CD4-positive, CD25-positive, alpha-beta regulatory T cell (primary cell): ENCODE measurements at regions not wholly inside any gene's neighbourhood (a gene's known extent, or its start where the extent isn't known, plus 50 kb on each side); places are given as distances from the start of the nearest gene placed in this dataset.

Experiments
- ATAC-seq, 2 donors: fragments of 150-1000 bp; cut with Tn5 transposase; one replicate each; pipeline ENCODE4 v1.10.0; 2021; ENCODE audit warnings: low read depth in 2 of 2, moderate number of reproducible peaks in 2 of 2, moderate library complexity in 1 of 2
- DNase-seq, 3 donors: peaks; one replicate each; pipeline versions ENCODE4 v3.0.0 to v3.0.0-alpha.2; 2012 to 2022; ENCODE audit warnings: mixed read lengths in 1 of 3
- H3K27ac ChIP-seq: one replicate; pipeline ENCODE4 v1.7.0; 2013; ENCODE audit warnings: mild to moderate bottlenecking, low read length; ENCODE audit not compliant: insufficient read depth, poor library complexity, severe bottlenecking
- H3K27me3 ChIP-seq: one replicate; pipeline ENCODE4 v1.7.0; 2013; ENCODE audit warnings: low read length; ENCODE audit not compliant: control insufficient read depth, insufficient read depth
- H3K36me3 ChIP-seq: one replicate; pipeline ENCODE4 v1.7.0; 2013; ENCODE audit warnings: mild to moderate bottlenecking, low read length, moderate library complexity; ENCODE audit not compliant: control insufficient read depth, insufficient read depth
- H3K4me1 ChIP-seq: 2 replicates; pipeline ENCODE4 v1.7.0; 2013; ENCODE audit warnings: mild to moderate bottlenecking, low read length; ENCODE audit not compliant: insufficient read depth, control insufficient read depth, poor library complexity, severe bottlenecking
- H3K4me3 ChIP-seq: one replicate; pipeline ENCODE4 v1.7.0; 2013; ENCODE audit warnings: low read depth, mild to moderate bottlenecking, low read length, moderate library complexity
- H3K9me3 ChIP-seq, 2 experiments: 1 replicate in 1 of 2; 2 replicates in 1 of 2; pipeline ENCODE4 v1.7.0; 2013; ENCODE audit warnings: low read length in 2 of 2, mild to moderate bottlenecking in 1 of 2, moderate library complexity in 1 of 2; ENCODE audit not compliant: control insufficient read depth in 2 of 2
- H3K27ac Mint-ChIP-seq, 3 donors: one replicate each; pipeline ENCODE4 v1.8.0; 2020 to 2022; ENCODE audit warnings: mild to moderate bottlenecking in 3 of 3, mixed read lengths in 3 of 3, moderate library complexity in 2 of 3
- H3K27me3 Mint-ChIP-seq: one replicate; pipeline ENCODE4 v1.8.0; 2022; ENCODE audit warnings: mild to moderate bottlenecking, mixed read lengths
- H3K36me3 Mint-ChIP-seq: one replicate; pipeline ENCODE4 v1.8.0; 2020; ENCODE audit warnings: mixed read lengths
- H3K4me1 Mint-ChIP-seq, 4 donors: one replicate each; pipeline ENCODE4 v1.8.0; 2020 to 2022; ENCODE audit warnings: mixed read lengths in 4 of 4, mild to moderate bottlenecking in 1 of 4
- H3K4me3 Mint-ChIP-seq, 4 donors: one replicate each; pipeline ENCODE4 v1.8.0; 2020 to 2022; ENCODE audit warnings: mild to moderate bottlenecking in 4 of 4, mixed read lengths in 4 of 4, moderate library complexity in 3 of 4
- H3K9me3 Mint-ChIP-seq, 7 donors: one replicate each; pipeline ENCODE4 v1.8.0; 2020 to 2022; ENCODE audit warnings: mixed read lengths in 7 of 7, mild to moderate bottlenecking in 3 of 7, moderate library complexity in 2 of 7

- Mint-ChIP-seq H3K9me3 (peaks cover 0 to 5% (median 0%) of the 10 kb centered on the region in 7 donors), H3K27ac (no peak overlapping the region), H3K4me3 (no peak overlapping the region), H3K27me3 (no peaks in the 10 kb centered on the region), H3K4me1 (peaks cover 0 to 24% (median 13%) of the 10 kb centered on the region in 4 donors), H3K36me3 (peaks cover 3% of the 10 kb centered on the region)
- no peak for DNase-seq
- no peak overlapping the region for H3K27ac ChIP-seq
- no peak for ATAC-seq
- H3K4me3 ChIP-seq: no peak overlapping the region
- H3K4me1 ChIP-seq: no peaks in the 10 kb centered on the region
- H3K27me3 ChIP-seq: no peaks in the 10 kb centered on the region
- H3K9me3 ChIP-seq: no peaks in the 10 kb centered on the region
- H3K36me3 ChIP-seq: no peaks in the 10 kb centered on the region
Observed at GRCh38 chr3:152176241-152176640, 92.5 kb upstream of the MBNL1 start.

GRCh38 chr3:152176998-152177397 is 91.7 kb upstream of the MBNL1 start:
- no peak overlapping the region for H3K4me3 Mint-ChIP-seq
- Histone ChIP-seq H3K36me3 (no peaks in the 10 kb centered on the region), H3K27me3 (no peaks in the 10 kb centered on the region), H3K9me3 (no peaks in the 10 kb centered on the region), H3K4me1 (no peaks in the 10 kb centered on the region), H3K4me3 (no peak overlapping the region), H3K27ac (no peak overlapping the region)
- no peak for ATAC-seq
- H3K27me3 Mint-ChIP-seq: no peaks in the 10 kb centered on the region
- H3K27ac Mint-ChIP-seq: no peak overlapping the region
- H3K36me3 Mint-ChIP-seq: no peaks in the 10 kb centered on the region
- no peaks in the 10 kb centered on the region for H3K9me3 Mint-ChIP-seq
- peaks cover under 1 to 26% (median 14%) of the 10 kb centered on the region in 4 donors for H3K4me1 Mint-ChIP-seq
- no peak for DNase-seq

- Histone ChIP-seq H3K27me3 (no peaks in the 10 kb centered on the region), H3K9me3 (no peaks in the 10 kb centered on the region), H3K36me3 (no peaks in the 10 kb centered on the region), H3K4me3 (no peak overlapping the region), H3K4me1 (no peaks in the 10 kb centered on the region), H3K27ac (no peak overlapping the region)
- Mint-ChIP-seq H3K4me3 (no peak overlapping the region), H3K4me1 (peaks cover 8 to 30% (median 19%) of the 10 kb centered on the region in 4 donors), H3K27me3 (no peaks in the 10 kb centered on the region), H3K36me3 (no peaks in the 10 kb centered on the region), H3K9me3 (no peaks in the 10 kb centered on the region), H3K27ac (no peak overlapping the region)
- DNase-seq (no peak), ATAC-seq (no peak)
Observed at GRCh38 chr3:152177757-152178156, 91.0 kb upstream of the MBNL1 start.

GRCh38 chr3:152183473-152183872 is 85.3 kb upstream of the MBNL1 start:
- H3K4me1 Mint-ChIP-seq: peaks cover 17 to 55% (median 36%) of the 10 kb centered on the region in 4 donors
- H3K27ac ChIP-seq: no peak overlapping the region
- no peak overlapping the region for H3K4me3 ChIP-seq
- H3K27me3 ChIP-seq: no peaks in the 10 kb centered on the region
- ATAC-seq (peak; percentile 58 to 80), DNase-seq (peak in 2 of 3 donors; percentile 29 to 72)
- no peaks in the 10 kb centered on the region for H3K27me3 Mint-ChIP-seq
- no peaks in the 10 kb centered on the region for H3K36me3 ChIP-seq
- peak overlapping the region; percentile 13 to 38 (median 34) for H3K27ac Mint-ChIP-seq
- H3K4me3 Mint-ChIP-seq: peak overlapping the region in 1 of 4 donors; percentile 44
- no peaks in the 10 kb centered on the region for H3K9me3 Mint-ChIP-seq
- peaks cover 10% of the 10 kb centered on the region for H3K4me1 ChIP-seq
- H3K36me3 Mint-ChIP-seq: no peaks in the 10 kb centered on the region
- H3K9me3 ChIP-seq: no peaks in the 10 kb centered on the region

GRCh38 chr3:152184971-152185686 is 83.6 kb upstream of the MBNL1 start:
- Mint-ChIP-seq H3K27ac (no peak overlapping the region), H3K27me3 (no peaks in the 10 kb centered on the region), H3K4me3 (no peak overlapping the region), H3K36me3 (no peaks in the 10 kb centered on the region), H3K9me3 (no peaks in the 10 kb centered on the region), H3K4me1 (peaks cover 17 to 59% (median 45%) of the 10 kb centered on the region in 4 donors)
- Histone ChIP-seq H3K9me3 (no peaks in the 10 kb centered on the region), H3K4me1 (peaks cover 10% of the 10 kb centered on the region), H3K4me3 (no peak overlapping the region), H3K27ac (no peak overlapping the region), H3K27me3 (no peaks in the 10 kb centered on the region), H3K36me3 (no peaks in the 10 kb centered on the region)
- no peak for DNase-seq
- no peak for ATAC-seq

- no peaks in the 10 kb centered on the region for H3K9me3 Mint-ChIP-seq
- H3K27ac Mint-ChIP-seq: no peak overlapping the region
Observed at GRCh38 chr3:152185891-152186630, 82.7 kb upstream of the MBNL1 start.

GRCh38 chr3:152190636-152191183 is 78.0 kb upstream of the MBNL1 start:
- peaks cover 17 to 71% (median 50%) of the 10 kb centered on the region in 4 donors for H3K4me1 Mint-ChIP-seq

More at GRCh38 chr3:152185891-152186630, 82.7 kb upstream of the MBNL1 start:
- peaks cover 17 to 67% (median 52%) of the 10 kb centered on the region in 4 donors for H3K4me1 Mint-ChIP-seq
- DNase-seq (no peak), ATAC-seq (no peak)
- peaks cover 14% of the 10 kb centered on the region for H3K4me1 ChIP-seq
- H3K36me3 Mint-ChIP-seq: no peaks in the 10 kb centered on the region
- H3K27me3 Mint-ChIP-seq: no peaks in the 10 kb centered on the region
- H3K4me3 Mint-ChIP-seq: no peak overlapping the region
- no peak overlapping the region for H3K27ac ChIP-seq
- no peaks in the 10 kb centered on the region for H3K9me3 ChIP-seq
- no peaks in the 10 kb centered on the region for H3K27me3 ChIP-seq
- H3K4me3 ChIP-seq: no peak overlapping the region
- no peaks in the 10 kb centered on the region for H3K36me3 ChIP-seq

More at GRCh38 chr3:152190636-152191183, 78.0 kb upstream of the MBNL1 start:
- no peaks in the 10 kb centered on the region for H3K27me3 Mint-ChIP-seq
- Histone ChIP-seq H3K4me3 (no peak overlapping the region), H3K27me3 (no peaks in the 10 kb centered on the region), H3K36me3 (no peaks in the 10 kb centered on the region), H3K9me3 (no peaks in the 10 kb centered on the region), H3K4me1 (peaks cover 42% of the 10 kb centered on the region), H3K27ac (peak overlapping the region; percentile 14)
- ATAC-seq (no peak), DNase-seq (no peak)
- H3K36me3 Mint-ChIP-seq: no peaks in the 10 kb centered on the region
- peak overlapping the region in 2 of 3 donors; percentile 9 to 86 for H3K27ac Mint-ChIP-seq
- no peaks in the 10 kb centered on the region for H3K9me3 Mint-ChIP-seq
- peak overlapping the region in 1 of 4 donors; percentile 12 for H3K4me3 Mint-ChIP-seq
